HEK293 (cell line): ENCODE measurements at regions not wholly inside any gene's neighbourhood (a gene's known extent, or its start where the extent isn't known, plus 50 kb on each side); places are given as distances from the start of the nearest gene placed in this dataset.

Experiments used
- CTCF ChIA-PET: fragments of 350-600 bp; formaldehyde crosslinking; extraction: SDS; loops from one replicate; lab custom pipeline; 2021; ENCODE audit warnings: antibody characterized with exemption; lab: Yijun Ruan, JAX
- POLR2A ChIA-PET: fragments of 300-600 bp; formaldehyde crosslinking; extraction: SDS; loops from one replicate; lab custom pipeline; 2020; ENCODE audit warnings: antibody characterized with exemption, inconsistent platforms; lab: Yijun Ruan, JAX
- H3K27ac ChIP-seq: fragments of 200-500 bp; sonication (Bioruptor generic); 2 replicates; pipeline ENCODE4 v1.5.1; 2014; ENCODE audit warnings: low read depth, low read length, control low read depth, inconsistent platforms; ENCODE audit errors: extremely low read depth
- H3K36me3 ChIP-seq, 2 experiments: fragments of 200-500 bp in 1 of 2; sonication (Bioruptor generic) in 1 of 2; 1 replicate in 1 of 2; 2 replicates in 1 of 2; pipeline ENCODE4 v1.5.1; 2014 to 2017; ENCODE audit warnings: inconsistent platforms in 2 of 2, low read length in 2 of 2; ENCODE audit not compliant: control insufficient read depth in 2 of 2, insufficient read depth in 1 of 2
- H3K4me1 ChIP-seq: fragments of 200-500 bp; sonication (Bioruptor generic); 2 replicates; pipeline ENCODE4 v1.5.1; 2014; ENCODE audit warnings: mild to moderate bottlenecking, low read length, inconsistent platforms; ENCODE audit not compliant: control insufficient read depth, insufficient read depth
- H3K4me3 ChIP-seq: 2 replicates; pipeline ENCODE4 v1.5.1; 2011; ENCODE audit warnings: low read depth, mild to moderate bottlenecking, control low read depth, low read length, moderate library complexity
- H3K9me3 ChIP-seq: fragments of 200-500 bp; sonication (Bioruptor generic); 2 replicates; pipeline ENCODE4 v1.5.1; 2014; ENCODE audit warnings: low read depth, low read length, inconsistent platforms; ENCODE audit not compliant: control insufficient read depth, insufficient read depth
- FEZF1 ChIP-seq: fragments of 450-650 bp; formaldehyde crosslinking; IDR thresholded peaks from 2 replicates; pipeline ENCODE4 v1.5.1; 2016; ENCODE audit warnings: missing biosample characterization, missing genetic modification characterization
- HOXD13 ChIP-seq: sonication (generic); formaldehyde crosslinking; IDR thresholded peaks from 2 replicates; pipeline ENCODE4 v1.8.0; 2022; ENCODE audit warnings: missing genetic modification reagents, borderline replicate concordance
- KLF16 ChIP-seq: fragments of 450-650 bp; formaldehyde crosslinking; IDR thresholded peaks from 2 replicates; pipeline ENCODE4 v1.5.1; 2017; ENCODE audit warnings: missing biosample characterization, missing genetic modification characterization
- MYNN ChIP-seq: fragments of 450-650 bp; formaldehyde crosslinking; IDR thresholded peaks from 2 replicates; pipeline ENCODE4 v1.5.1; 2016; ENCODE audit warnings: missing biosample characterization, missing genetic modification characterization, borderline replicate concordance
- MZF1 ChIP-seq: fragments of 450-650 bp; formaldehyde crosslinking; IDR thresholded peaks from 2 replicates; pipeline ENCODE4 v1.5.1; 2017; ENCODE audit warnings: missing biosample characterization, missing genetic modification characterization, borderline replicate concordance
- SCRT2 ChIP-seq: fragments of 450-650 bp; formaldehyde crosslinking; IDR thresholded peaks from 2 replicates; pipeline ENCODE4 v1.5.1; 2016; ENCODE audit warnings: missing biosample characterization, missing genetic modification characterization
- SP3 ChIP-seq: fragments of 450-650 bp; formaldehyde crosslinking; IDR thresholded peaks from 2 replicates; pipeline ENCODE4 v1.5.1; 2016; ENCODE audit warnings: missing biosample characterization, missing genetic modification characterization
- WT1 ChIP-seq: fragments of 450-650 bp; formaldehyde crosslinking; IDR thresholded peaks from 2 replicates; pipeline ENCODE4 v1.5.1; 2016; ENCODE audit warnings: missing biosample characterization, missing genetic modification characterization
- ZBTB17 ChIP-seq: fragments of 450-650 bp; formaldehyde crosslinking; IDR thresholded peaks from 2 replicates; pipeline ENCODE4 v1.5.1; 2016; ENCODE audit warnings: missing biosample characterization, missing genetic modification characterization
- ZBTB21 ChIP-seq: fragments of 450-650 bp; formaldehyde crosslinking; IDR thresholded peaks from 2 replicates; pipeline ENCODE4 v1.5.1; 2017; ENCODE audit warnings: missing biosample characterization, missing genetic modification characterization
- ZNF202 ChIP-seq: fragments of 450-650 bp; formaldehyde crosslinking; IDR thresholded peaks from 2 replicates; pipeline ENCODE4 v1.5.1; 2016; ENCODE audit warnings: missing biosample characterization, missing genetic modification characterization, borderline replicate concordance
- ZNF501 ChIP-seq: fragments of 450-650 bp; formaldehyde crosslinking; IDR thresholded peaks from 2 replicates; pipeline ENCODE4 v1.5.1; 2016; ENCODE audit warnings: missing biosample characterization, missing genetic modification characterization
- ZNF571 ChIP-seq: fragments of 450-650 bp; formaldehyde crosslinking; IDR thresholded peaks from 2 replicates; pipeline ENCODE4 v1.5.0; 2017; ENCODE audit warnings: missing biosample characterization, missing genetic modification characterization
- ZNF585B ChIP-seq: fragments of 450-650 bp; formaldehyde crosslinking; IDR thresholded peaks from 2 replicates; pipeline ENCODE4 v1.5.1; 2016; ENCODE audit warnings: missing biosample characterization, missing genetic modification characterization
- ZNF596 ChIP-seq: fragments of 450-650 bp; IDR thresholded peaks from 2 replicates; pipeline ENCODE4 v1.5.0; 2018; ENCODE audit warnings: missing biosample characterization, mild to moderate bottlenecking, missing genetic modification characterization, moderate library complexity
- ZNF610 ChIP-seq: fragments of 450-650 bp; formaldehyde crosslinking; IDR thresholded peaks from 2 replicates; pipeline ENCODE4 v1.5.1; 2016; ENCODE audit warnings: missing biosample characterization, missing genetic modification characterization, borderline replicate concordance
- ZNF629 ChIP-seq: fragments of 450-650 bp; formaldehyde crosslinking; IDR thresholded peaks from 2 replicates; pipeline ENCODE4 v1.5.1; 2017; ENCODE audit warnings: missing biosample characterization, missing genetic modification characterization
- ZNF707 ChIP-seq: fragments of 450-650 bp; formaldehyde crosslinking; IDR thresholded peaks from 2 replicates; pipeline ENCODE4 v1.5.1; 2016; ENCODE audit warnings: missing biosample characterization, missing genetic modification characterization
- TF ChIP-seq, protein P1 (sequence below): fragments of 450-650 bp; formaldehyde crosslinking; IDR thresholded peaks from 2 replicates; pipeline ENCODE4 v1.5.1; 2017; ENCODE audit warnings: missing biosample characterization, missing genetic modification characterization
- TF ChIP-seq, protein P2 (sequence below): fragments of 450-650 bp; formaldehyde crosslinking; optimal IDR thresholded peaks from 2 replicates; pipeline ENCODE3; 2016; ENCODE audit warnings: missing biosample characterization, mild to moderate bottlenecking, missing genetic modification characterization
- TF ChIP-seq, protein P3 (sequence below): fragments of 450-650 bp; formaldehyde crosslinking; IDR thresholded peaks from 2 replicates; pipeline ENCODE4 v1.5.1; 2016; ENCODE audit warnings: missing biosample characterization, missing genetic modification characterization
- TF ChIP-seq, protein P4 (sequence below): fragments of 450-650 bp; formaldehyde crosslinking; IDR thresholded peaks from 2 replicates; pipeline ENCODE4 v1.5.1; 2017; ENCODE audit warnings: missing biosample characterization, missing genetic modification characterization
- TF ChIP-seq, protein P5 (sequence below): fragments of 450-650 bp; formaldehyde crosslinking; IDR thresholded peaks from 2 replicates; pipeline ENCODE4 v1.5.1; 2017; ENCODE audit warnings: missing biosample characterization, missing genetic modification characterization

DNA sequence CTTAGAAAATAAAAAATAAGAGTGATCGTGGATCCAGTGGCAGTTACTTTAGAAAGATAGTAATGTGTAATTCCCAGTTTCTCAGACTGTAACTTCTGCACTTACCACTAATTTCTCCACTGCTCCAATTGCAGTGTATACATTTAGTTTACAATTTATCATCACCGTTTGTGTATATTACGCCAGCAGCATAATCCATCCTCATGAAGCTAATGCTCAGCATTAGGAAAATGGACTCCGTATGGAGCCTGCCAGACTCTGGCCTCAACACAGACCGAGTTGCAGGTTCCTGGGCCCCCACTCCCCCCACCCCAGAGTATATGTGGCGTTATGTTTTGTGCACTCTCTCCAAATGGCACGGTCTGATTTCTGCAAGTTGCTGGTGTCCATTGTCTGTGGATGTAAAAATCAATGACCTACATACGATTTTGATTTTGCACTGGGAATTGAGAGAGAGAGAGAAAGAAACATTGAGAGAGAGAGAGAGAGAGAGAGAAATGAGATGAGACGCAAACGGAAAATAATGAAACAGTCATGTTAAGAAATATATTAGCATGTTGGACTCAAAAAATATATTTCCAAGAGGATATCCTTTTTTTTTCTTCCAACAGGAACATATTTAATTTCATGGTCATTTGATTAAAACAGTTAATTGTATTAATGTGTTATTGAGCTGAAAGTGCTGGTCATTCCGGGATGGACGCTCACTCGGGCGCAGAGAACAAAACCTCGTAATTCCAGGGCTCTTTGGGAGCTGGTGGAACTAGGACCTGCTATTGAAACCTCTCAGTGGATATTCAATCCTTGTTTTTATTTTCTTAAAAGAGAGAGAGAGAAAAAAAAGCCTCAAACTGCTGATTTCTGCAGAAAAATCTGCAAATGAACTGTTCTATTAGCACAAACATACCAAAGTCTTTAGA lies 278.8 kb downstream of the TSHZ3 start:
- Histone ChIP-seq H3K9me3 (no peaks in the 10 kb centered on the region), H3K36me3 (no peaks in the 10 kb centered on the region)
- CTCF ChIA-PET: interaction anchor here (0.9 to 1.3 kb wide), 2 partner anchors 401 to 404 kb away, joined by 3 to 4 read pairs; no protein-coding TSS in a partner anchor
- TF ChIP-seq, protein P1, sequence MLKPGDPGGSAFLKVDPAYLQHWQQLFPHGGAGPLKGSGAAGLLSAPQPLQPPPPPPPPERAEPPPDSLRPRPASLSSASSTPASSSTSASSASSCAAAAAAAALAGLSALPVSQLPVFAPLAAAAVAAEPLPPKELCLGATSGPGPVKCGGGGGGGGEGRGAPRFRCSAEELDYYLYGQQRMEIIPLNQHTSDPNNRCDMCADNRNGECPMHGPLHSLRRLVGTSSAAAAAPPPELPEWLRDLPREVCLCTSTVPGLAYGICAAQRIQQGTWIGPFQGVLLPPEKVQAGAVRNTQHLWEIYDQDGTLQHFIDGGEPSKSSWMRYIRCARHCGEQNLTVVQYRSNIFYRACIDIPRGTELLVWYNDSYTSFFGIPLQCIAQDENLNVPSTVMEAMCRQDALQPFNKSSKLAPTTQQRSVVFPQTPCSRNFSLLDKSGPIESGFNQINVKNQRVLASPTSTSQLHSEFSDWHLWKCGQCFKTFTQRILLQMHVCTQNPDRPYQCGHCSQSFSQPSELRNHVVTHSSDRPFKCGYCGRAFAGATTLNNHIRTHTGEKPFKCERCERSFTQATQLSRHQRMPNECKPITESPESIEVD (tag by site-specific recombination): no peak
- TF ChIP-seq, protein P2, sequence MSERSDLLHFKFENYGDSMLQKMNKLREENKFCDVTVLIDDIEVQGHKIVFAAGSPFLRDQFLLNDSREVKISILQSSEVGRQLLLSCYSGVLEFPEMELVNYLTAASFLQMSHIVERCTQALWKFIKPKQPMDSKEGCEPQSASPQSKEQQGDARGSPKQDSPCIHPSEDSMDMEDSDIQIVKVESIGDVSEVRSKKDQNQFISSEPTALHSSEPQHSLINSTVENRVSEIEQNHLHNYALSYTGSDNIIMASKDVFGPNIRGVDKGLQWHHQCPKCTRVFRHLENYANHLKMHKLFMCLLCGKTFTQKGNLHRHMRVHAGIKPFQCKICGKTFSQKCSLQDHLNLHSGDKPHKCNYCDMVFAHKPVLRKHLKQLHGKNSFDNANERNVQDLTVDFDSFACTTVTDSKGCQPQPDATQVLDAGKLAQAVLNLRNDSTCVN (tag by site-specific recombination): no peak
- no peak for TF ChIP-seq ZNF202 (tag by site-specific recombination)
- no peak for TF ChIP-seq WT1 (tag by site-specific recombination)
- no peak for TF ChIP-seq ZNF571 (tag by site-specific recombination)
- no peak for TF ChIP-seq HOXD13
- TF ChIP-seq ZNF596 (tag by site-specific recombination): 0 out of 2 replicates have a peak, but pooled peaks have one; percentile 56
- TF ChIP-seq ZNF585B (tag by site-specific recombination): no peak
- TF ChIP-seq, protein P3, sequence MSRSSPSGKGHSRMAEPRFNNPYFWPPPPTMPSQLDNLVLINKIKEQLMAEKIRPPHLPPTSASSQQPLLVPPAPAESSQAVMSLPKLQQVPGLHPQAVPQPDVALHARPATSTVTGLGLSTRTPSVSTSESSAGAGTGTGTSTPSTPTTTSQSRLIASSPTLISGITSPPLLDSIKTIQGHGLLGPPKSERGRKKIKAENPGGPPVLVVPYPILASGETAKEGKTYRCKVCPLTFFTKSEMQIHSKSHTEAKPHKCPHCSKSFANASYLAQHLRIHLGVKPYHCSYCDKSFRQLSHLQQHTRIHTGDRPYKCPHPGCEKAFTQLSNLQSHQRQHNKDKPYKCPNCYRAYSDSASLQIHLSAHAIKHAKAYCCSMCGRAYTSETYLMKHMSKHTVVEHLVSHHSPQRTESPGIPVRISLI (tag by site-specific recombination): no peak
- TF ChIP-seq, all 188 proteins: peak for 1
- H3K27ac ChIP-seq: no peak overlapping the region
- no peak overlapping the region for H3K4me3 ChIP-seq
- POLR2A ChIA-PET: no interaction called here
- H3K4me1 ChIP-seq: peaks cover 21% of the 10 kb centered on the region

DNA sequence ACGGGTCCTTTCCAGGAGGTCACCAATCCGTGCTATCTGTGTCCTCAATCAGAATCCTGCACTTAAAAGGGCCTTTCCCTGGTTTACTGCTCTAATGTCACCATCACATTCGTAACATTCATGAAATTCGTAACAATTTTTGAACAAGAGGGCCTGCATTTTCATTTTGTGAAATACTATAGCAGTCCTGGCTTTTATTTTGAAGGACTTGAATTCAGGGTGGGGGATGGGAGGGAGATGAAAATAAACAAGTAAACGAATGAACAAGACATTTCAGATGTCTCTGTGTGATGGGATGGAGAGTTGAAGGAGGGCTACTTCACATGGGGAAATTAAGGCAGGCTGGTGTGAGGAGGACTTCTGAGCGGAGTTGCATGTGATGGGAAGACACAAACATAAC lies 281.0 kb downstream of the TSHZ3 start:
- H3K4me1 ChIP-seq: peaks cover 21% of the 10 kb centered on the region
- TF ChIP-seq MYNN (tag by site-specific recombination) (peak; percentile 82), ZNF707 (tag by site-specific recombination) (no peak)
- no peaks in the 10 kb centered on the region for H3K9me3 ChIP-seq

DNA sequence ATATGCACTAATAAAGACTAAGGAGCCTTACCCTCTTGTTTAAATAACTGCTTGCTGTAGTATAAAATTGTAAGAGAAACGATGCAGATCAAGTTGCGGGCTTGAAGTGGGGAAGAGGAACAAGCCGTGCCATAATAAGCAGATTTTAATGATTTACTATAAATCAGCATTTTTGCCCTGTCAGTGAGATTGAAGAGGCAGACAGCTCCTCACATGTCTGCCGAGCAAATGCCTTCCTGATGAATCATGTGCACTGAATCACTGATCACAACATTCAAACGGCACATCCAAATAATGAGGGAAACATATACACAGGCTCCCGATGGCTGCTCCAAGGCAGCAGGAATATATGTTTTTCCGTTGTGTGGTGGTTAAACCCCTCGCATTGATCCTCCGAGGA lies 282.9 kb downstream of the TSHZ3 start:
- Histone ChIP-seq H3K27ac (no peak overlapping the region), H3K36me3 (no peaks in the 10 kb centered on the region), H3K9me3 (no peaks in the 10 kb centered on the region), H3K4me1 (peaks cover 21% of the 10 kb centered on the region), H3K4me3 (no peak overlapping the region; the same call in 1 of the 2 replicates)
- POLR2A ChIA-PET: interaction anchor here (1.0 kb wide), 1 partner anchor 284 kb away, joined by 3 read pairs; no protein-coding TSS in a partner anchor
- CTCF ChIA-PET: interaction anchor here (0.6 to 1.0 kb wide), 2 partner anchors 260 to 289 kb away, joined by 3 to 4 read pairs; no protein-coding TSS in a partner anchor
- peak; percentile 50; the same call in 1 of the 2 replicates for TF ChIP-seq FEZF1 (tag by site-specific recombination)
- peak; percentile 54 for TF ChIP-seq ZNF629 (tag by site-specific recombination)
- TF ChIP-seq ZNF501 (tag by site-specific recombination): no peak
- peak; percentile 20; the same call in 1 of the 2 replicates for TF ChIP-seq SP3 (tag by site-specific recombination)
- 0 out of 2 replicates have a peak, but pooled peaks have one; percentile 19 for TF ChIP-seq ZBTB21 (tag by site-specific recombination)
- peak; percentile 92 for TF ChIP-seq ZBTB17 (tag by site-specific recombination)
- no peak for TF ChIP-seq SCRT2 (tag by site-specific recombination)
- TF ChIP-seq, protein P4, sequence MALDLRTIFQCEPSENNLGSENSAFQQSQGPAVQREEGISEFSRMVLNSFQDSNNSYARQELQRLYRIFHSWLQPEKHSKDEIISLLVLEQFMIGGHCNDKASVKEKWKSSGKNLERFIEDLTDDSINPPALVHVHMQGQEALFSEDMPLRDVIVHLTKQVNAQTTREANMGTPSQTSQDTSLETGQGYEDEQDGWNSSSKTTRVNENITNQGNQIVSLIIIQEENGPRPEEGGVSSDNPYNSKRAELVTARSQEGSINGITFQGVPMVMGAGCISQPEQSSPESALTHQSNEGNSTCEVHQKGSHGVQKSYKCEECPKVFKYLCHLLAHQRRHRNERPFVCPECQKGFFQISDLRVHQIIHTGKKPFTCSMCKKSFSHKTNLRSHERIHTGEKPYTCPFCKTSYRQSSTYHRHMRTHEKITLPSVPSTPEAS (tag by site-specific recombination): no peak
- TF ChIP-seq, protein P5, sequence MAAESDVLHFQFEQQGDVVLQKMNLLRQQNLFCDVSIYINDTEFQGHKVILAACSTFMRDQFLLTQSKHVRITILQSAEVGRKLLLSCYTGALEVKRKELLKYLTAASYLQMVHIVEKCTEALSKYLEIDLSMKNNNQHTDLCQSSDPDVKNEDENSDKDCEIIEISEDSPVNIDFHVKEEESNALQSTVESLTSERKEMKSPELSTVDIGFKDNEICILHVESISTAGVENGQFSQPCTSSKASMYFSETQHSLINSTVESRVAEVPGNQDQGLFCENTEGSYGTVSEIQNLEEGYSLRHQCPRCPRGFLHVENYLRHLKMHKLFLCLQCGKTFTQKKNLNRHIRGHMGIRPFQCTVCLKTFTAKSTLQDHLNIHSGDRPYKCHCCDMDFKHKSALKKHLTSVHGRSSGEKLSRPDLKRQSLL: no peak
- no peak for TF ChIP-seq ZNF610 (tag by site-specific recombination)
- TF ChIP-seq KLF16 (tag by site-specific recombination): no peak
- TF ChIP-seq MZF1: no peak

More for the DNA sequence above, 281.0 kb downstream of the TSHZ3 start:
- Histone ChIP-seq H3K27ac (no peak overlapping the region), H3K4me3 (no peak overlapping the region), H3K36me3 (no peaks in the 10 kb centered on the region)
- ChIA-PET POLR2A (no interaction called here), CTCF (no interaction called here)
